ENCODE measurements at regions not wholly inside any gene's neighbourhood (a gene's known extent, or its start where the extent isn't known, plus 50 kb on each side); places are given as distances from the start of the nearest gene placed in this dataset.

DNA sequence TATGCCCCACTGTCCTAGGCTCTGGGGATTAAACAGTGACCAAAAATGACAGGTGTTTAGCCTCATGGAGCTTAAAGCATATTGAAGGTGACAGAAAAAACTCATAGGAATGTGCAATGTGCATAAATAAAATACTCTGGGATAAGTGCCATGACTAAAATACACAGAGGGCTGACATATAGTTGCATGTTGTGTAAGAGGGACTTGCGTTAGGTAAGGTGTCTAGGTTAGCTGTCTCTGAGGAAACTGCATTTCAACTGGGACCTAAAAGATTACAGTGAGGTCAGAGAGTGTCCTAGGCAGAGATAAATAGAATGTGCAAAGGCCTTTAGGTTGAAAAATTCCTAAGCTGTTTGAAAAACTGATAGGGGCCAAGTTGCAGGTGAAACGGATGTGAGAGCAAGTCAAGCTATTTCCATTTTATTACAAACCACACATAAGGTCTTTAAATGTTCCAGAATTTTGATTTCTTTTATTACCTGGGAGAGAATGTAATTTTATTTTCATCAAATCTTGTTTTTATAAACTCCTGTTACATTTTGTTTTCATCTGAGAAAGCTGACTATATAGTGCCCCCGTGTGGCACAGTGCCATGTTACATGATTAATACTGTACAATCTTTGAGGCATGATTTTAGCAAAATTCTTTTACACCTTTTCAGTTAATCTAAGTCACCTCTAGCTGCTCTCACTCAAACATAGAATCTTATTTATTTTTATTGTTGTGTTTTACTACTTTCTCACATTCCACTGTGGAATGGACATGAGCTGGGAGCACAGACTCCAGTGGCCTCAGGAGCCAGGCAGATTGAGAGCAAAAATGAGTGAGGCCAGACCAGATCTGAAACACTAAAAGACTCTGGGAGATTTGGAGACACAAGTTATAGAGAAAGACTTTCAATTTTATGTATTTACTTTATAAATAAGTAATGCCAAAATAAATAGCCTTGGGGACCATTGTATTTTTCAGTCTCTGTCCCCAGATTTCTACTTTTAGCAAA lies 259.6 kb upstream of the ZNF717 start:
- TF ChIP-seq, protein P1, sequence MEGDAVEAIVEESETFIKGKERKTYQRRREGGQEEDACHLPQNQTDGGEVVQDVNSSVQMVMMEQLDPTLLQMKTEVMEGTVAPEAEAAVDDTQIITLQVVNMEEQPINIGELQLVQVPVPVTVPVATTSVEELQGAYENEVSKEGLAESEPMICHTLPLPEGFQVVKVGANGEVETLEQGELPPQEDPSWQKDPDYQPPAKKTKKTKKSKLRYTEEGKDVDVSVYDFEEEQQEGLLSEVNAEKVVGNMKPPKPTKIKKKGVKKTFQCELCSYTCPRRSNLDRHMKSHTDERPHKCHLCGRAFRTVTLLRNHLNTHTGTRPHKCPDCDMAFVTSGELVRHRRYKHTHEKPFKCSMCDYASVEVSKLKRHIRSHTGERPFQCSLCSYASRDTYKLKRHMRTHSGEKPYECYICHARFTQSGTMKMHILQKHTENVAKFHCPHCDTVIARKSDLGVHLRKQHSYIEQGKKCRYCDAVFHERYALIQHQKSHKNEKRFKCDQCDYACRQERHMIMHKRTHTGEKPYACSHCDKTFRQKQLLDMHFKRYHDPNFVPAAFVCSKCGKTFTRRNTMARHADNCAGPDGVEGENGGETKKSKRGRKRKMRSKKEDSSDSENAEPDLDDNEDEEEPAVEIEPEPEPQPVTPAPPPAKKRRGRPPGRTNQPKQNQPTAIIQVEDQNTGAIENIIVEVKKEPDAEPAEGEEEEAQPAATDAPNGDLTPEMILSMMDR (conservative IDR thresholded peaks at IDR 0.05; ENCODE audit: low read depth, low read length): peak; percentile 63
- no peak overlapping the region for H3K4me3 ChIP-seq (ENCODE audit: low read length)
- peak; percentile 43 for DNase-seq (ENCODE audit: low read depth)

DNA sequence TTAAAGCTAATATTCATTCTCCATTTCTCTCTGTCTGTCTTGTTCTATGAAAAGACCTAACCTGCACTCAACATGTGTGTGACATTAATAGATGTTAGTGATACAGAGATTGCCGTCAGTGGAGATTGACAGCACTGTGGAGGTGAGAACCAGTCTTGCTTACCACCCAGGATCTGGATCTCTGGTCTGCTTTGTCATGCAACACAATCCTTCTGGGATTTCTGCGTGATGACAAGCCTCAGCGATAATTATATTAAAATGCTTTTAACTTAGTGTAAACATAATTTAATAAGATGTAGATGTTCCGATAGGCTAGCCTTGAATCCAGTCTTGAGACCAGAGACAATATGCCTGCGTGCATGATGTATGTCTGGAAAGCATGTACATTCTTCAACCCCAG lies 262.0 kb upstream of the ZNF717 start:
- no peak for DNase-seq (ENCODE audit: low read depth)
- no peak overlapping the region for H3K4me3 ChIP-seq (ENCODE audit: low read length)
- TF ChIP-seq, protein P1 (conservative IDR thresholded peaks at IDR 0.05; ENCODE audit: low read depth, low read length): no peak

DNA sequence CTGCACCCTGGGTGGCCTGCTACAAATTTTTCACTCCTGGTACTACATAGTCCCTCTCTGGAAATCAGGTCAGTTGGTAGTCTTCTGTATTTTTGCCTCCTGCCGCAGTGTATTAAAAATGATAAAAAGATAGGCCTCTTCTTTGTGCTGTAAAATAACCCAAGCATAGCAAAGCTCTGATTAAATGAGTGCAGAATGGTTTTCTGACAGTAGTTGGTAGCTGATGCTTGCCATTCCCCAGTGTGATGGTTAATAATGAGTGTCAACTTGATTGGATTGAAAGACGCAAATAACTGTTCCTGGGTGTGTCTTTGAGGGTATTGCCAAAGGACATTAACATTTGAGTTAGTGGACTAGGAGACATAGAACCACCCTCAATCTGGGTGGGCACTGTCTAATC lies 264.4 kb upstream of the ZNF717 start:
- no peak for DNase-seq (ENCODE audit: low read depth)
- TF ChIP-seq, protein P1 (conservative IDR thresholded peaks at IDR 0.05; ENCODE audit: low read depth, low read length): no peak
- H3K4me3 ChIP-seq (ENCODE audit: low read length): no peak overlapping the region

DNA sequence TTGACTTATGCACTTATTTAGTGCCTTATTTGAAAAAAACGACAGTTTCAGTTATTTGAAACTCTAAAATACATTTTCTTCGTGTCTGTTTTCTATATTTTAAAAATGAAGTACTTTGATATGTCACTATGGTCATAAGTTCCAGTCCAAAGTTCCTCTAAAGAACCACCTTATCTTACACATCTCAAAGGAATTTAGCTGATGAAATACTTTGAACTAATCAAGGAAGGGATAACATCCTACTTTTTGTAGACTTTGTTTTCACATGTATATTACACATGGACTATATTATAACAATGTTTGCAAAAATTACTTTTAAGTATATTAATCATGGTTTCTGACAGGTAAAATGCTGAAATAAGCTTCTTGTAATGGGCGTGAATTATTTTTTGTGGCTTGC lies 265.8 kb upstream of the ZNF717 start:
- TF ChIP-seq, protein P1 (conservative IDR thresholded peaks at IDR 0.05; ENCODE audit: low read depth, low read length): no peak
- H3K4me3 ChIP-seq (ENCODE audit: low read length): no peak overlapping the region
- DNase-seq (ENCODE audit: low read depth): no peak

DNA sequence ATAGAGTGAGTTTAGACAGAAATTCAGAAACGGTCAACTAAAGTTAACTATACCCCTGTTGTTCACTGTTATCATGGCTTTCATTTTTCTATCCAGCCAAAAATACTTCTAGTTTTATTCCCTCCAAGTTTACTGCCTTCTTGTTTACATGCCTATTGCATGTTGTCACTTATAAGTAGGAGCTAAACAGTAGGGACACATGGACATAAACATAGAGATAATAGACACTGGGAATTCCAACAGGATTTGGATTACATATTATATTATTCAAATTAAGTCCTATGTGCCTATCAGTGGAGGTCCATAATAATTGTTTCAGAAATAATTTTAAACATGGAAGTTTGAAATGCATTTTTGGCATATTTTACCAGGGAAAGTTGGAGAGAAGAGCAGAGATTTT lies 269.1 kb upstream of the ZNF717 start:
- no peak for DNase-seq (ENCODE audit: low read depth)
- TF ChIP-seq, protein P1 (conservative IDR thresholded peaks at IDR 0.05; ENCODE audit: low read depth, low read length): no peak

DNA sequence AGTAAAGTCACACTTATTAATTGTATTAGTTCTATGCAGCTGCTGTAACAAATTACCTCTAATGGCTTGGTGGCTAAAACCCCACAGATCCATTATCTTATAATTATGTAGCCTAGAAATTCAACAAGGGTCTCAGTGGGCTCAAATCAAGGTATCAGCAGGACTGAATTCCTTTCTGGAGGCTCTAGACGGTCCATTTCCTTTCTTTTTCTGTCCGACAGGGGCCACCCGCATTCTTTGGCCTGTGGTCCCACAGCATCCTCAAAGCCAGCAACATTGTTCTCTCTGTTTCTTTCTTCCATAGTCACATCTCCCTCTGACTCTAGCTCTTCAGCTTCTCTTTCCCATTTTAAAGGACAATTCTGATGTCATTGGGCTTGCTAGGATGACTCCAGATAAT lies 276.3 kb upstream of the ZNF717 start:
- no peak for DNase-seq (ENCODE audit: low read depth)
- no peak overlapping the region for H3K4me3 ChIP-seq (ENCODE audit: low read length)

More for the DNA sequence above, 269.1 kb upstream of the ZNF717 start:
- no peak overlapping the region for H3K4me3 ChIP-seq (ENCODE audit: low read length)

More for the DNA sequence above, 276.3 kb upstream of the ZNF717 start:
- TF ChIP-seq, protein P1 (conservative IDR thresholded peaks at IDR 0.05; ENCODE audit: low read depth, low read length): no peak
